Activated CD4-positive, alpha-beta T cell treated with anti-CD3 and anti-CD28 coated beads for 48 hours (primary cell): ENCODE measurements at regions not wholly inside any gene's neighbourhood (a gene's known extent, or its start where the extent isn't known, plus 50 kb on each side); places are given as distances from the start of the nearest gene placed in this dataset.
"Not testable (repeated sequence)": the region's sequence is repeated elsewhere in the genome, so short reads cannot be mapped to it uniquely, and the experiment has no call there.

Experiments used
- DNase-seq: peaks from one replicate; pipeline ENCODE4 v3.0.0-alpha.2; 2020

- DNase-seq = no peak
Observed at GRCh38 chr12:3371018-3371417, 120.0 kb upstream of the PRMT8 start.

- DNase-seq = no peak
Observed at GRCh38 chr12:3375326-3375725, 115.7 kb upstream of the PRMT8 start.

- no peak for DNase-seq
Observed at GRCh38 chr12:3376779-3377455, 114.1 kb upstream of the PRMT8 start.

- DNase-seq = no peak
Observed at GRCh38 chr12:3378655-3379054, 112.3 kb upstream of the PRMT8 start.

GRCh38 chr12:3379079-3379478, 111.9 kb upstream of the PRMT8 start:
- no peak for DNase-seq

GRCh38 chr12:3380200-3381043, 110.6 kb upstream of the PRMT8 start:
- no peak for DNase-seq

GRCh38 chr12:3381059-3382047, 109.7 kb upstream of the PRMT8 start:
- no peak for DNase-seq

DNA sequence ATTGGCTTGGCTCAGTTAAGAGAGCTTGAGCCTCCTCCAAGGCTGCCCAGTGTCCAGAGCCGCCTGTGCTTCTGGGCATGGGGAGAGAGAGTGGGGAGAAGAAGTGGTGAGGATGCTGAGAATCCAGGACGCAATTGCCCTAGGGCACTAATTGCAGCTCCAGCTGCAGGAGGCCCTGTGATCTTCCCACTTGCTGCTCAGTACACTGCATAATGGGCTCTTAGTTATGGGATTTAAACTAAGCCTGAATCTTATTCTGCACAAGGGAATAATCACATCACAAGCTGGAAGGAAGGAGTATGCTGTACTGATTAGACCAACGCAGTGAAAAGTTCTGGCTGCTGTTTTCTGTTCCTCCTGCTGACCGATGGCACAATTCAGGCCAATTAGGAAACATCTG, 101.0 kb upstream of the PRMT8 start:
- DNase-seq = no peak

DNA sequence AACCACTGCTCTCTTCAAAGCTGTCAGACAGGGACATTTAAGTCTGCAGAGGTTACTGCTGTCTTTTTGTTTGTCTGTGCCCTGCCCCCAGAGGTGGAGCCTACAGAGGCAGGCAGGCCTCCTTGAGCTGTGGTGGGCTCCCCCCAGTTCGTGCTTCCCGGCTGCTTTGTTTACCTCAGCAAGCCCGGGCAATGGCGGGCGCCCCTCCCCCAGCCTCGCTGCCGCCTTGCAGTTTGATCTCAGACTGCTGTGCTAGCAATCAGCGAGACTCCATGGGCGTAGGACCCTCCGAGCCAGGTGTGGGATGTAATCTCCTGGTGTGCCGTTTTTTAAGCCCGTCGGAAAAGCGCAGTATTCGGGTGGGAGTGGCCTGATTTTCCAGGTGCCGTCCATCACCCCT, 93.4 kb upstream of the PRMT8 start:
- not testable (repeated sequence) for DNase-seq

- no peak for DNase-seq
Observed at GRCh38 chr12:3398196-3398789, 92.7 kb upstream of the PRMT8 start.

DNA sequence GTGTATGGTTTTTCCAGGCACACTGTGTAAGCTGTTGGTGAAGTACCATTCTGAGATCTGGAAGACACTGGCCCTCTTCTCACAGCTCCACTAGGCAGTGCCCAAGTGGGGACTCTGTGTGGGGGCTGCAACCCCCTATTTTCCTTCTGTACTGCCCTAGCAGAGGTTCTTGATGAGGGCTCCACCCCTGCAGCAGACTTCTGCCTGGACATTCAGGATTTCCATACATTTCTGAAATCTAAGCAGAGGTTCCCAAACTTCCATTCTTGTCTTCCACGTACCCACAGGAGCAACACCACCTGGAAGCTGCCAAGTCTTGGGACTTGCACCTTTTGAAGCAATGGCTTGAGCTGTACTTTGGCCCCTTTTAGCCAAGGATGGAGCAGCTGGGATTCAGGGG, 85.2 kb upstream of the PRMT8 start:
- DNase-seq = no peak

DNA sequence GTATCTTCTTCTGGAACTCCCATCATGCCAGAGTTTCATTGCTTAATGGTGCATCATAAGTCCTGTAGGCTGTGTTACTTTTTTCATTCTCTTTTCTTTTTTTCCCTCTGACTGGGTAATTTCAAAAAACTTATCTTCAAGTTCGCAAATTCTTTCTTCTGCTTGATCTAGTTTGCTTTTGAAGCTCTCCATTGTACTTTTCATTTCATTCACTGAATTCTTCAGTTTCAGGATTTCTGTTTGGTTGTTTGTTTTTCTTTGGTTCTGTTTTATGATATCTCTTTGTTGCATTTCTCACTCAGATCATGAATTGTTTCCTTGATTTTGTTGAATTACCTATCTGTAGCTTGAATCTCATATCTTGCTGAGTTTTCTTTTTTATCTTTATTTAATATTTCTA, 83.3 kb upstream of the PRMT8 start:
- no peak for DNase-seq

GRCh38 chr12:3409662-3410061, 81.3 kb upstream of the PRMT8 start:
- no peak for DNase-seq

DNA sequence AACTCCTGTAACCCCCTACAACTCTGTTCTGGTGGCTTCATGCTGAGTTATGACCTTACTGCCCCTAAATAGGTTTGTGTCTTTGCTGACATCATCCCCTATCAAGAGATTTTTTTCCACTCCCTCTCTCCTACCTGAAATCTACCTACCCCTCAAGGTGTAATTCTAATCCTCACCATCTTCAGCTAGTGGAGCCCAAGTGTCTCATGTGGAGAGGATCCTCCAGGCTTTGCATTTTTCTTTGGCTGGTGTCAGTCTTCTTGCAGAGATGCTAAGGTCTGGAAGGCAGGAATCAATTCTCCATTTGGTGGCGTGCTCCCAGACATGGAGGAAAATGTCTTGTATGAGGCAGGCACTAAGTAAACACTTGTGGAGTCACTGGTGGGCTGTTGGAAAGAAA, 74.8 kb upstream of the PRMT8 start:
- DNase-seq = no peak

GRCh38 chr12:3416670-3417069, 74.3 kb upstream of the PRMT8 start:
- no peak for DNase-seq

- no peak for DNase-seq
Observed at GRCh38 chr12:3417113-3417512, 73.9 kb upstream of the PRMT8 start.

DNA sequence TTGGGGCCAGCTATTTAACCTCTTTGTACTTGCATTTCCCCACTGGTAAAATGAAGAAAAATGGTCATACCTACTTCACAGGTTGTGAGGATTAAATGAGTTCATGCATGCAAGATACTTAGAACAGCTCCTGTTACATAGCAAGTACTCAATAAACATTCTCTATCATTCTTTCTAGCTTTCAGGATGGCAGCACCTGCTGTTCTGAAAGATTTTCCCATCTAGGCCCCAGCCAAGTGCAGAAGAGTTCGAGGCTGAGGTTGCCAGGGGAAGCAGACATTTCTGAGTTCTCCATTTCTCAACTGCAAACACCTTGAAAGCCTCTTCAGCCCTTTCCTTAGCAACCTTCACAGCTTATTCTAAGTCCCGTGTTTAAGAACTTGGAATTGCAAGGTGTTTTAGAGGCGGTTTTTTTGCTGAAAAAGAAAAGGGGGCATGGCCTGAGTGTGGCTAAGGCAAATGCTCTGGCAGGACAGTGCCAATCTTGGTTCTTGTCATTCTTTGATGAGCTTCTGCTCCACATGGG, 73.0 kb upstream of the PRMT8 start:
- no peak for DNase-seq

GRCh38 chr12:3418609-3419390, 72.2 kb upstream of the PRMT8 start:
- DNase-seq = no peak

GRCh38 chr12:3419558-3419957, 71.4 kb upstream of the PRMT8 start:
- DNase-seq = no peak

- no peak for DNase-seq
Observed at GRCh38 chr12:3420693-3421092, 70.3 kb upstream of the PRMT8 start.

DNA sequence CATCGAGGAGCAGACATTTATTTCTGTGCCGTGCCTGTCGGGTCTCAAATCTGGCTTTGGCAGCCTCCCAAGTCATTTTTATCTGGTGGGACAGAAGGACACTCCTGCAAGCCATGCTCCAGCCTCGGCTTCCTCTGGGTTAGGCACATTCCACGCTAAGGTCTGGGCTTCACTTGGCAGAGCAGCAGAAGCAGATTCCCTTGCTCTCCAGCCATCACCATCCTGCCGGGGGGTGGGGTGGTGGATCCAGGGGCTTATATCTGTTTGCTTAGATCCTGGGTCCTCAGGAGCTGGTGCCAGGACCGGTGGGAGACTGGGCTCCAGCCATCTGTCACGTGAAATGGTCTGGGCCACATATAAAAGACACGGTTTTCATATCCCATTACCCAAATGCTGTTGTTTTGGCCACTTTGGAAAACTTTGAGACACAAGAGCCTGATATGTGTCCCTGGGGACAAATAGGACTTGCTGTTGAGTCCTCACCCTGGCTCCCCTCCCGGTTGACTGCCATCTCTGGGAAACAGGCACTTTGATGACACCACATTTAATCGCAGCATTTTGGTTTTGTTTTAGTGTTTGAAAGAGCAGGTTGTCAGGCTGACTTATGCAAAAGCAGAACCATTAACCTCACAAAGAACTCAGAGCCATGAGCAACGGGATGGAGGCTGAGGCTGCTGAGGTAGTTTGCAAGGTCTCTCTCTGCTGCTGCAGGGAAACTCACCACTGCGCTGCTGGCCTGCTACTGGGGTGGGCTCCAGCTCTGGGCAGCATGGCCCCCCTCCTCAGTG, 69.6 kb upstream of the PRMT8 start:
- no peak for DNase-seq
